Activated T-cell treated with anti-CD3 and anti-CD28 coated beads, Interleukin-2, amount 50 U/mL, for 24 hours (primary cell): ENCODE measurements at regions not wholly inside any gene's neighbourhood (a gene's known extent, or its start where the extent isn't known, plus 50 kb on each side); places are given as distances from the start of the nearest gene placed in this dataset.
"Not testable (repeated sequence)": the region's sequence is repeated elsewhere in the genome, so short reads cannot be mapped to it uniquely, and the experiment has no call there.

ENCODE experiments used
- DNase-seq: peaks from one replicate; pipeline ENCODE4 v3.0.0-alpha.2; 2020
- H3K27ac Mint-ChIP-seq: 2 replicates; pipeline ENCODE4 v1.8.0; 2020; ENCODE audit warnings: mild to moderate bottlenecking, mixed read lengths
- H3K27me3 Mint-ChIP-seq: 2 replicates; pipeline ENCODE4 v1.8.0; 2020; ENCODE audit warnings: mixed read lengths
- H3K36me3 Mint-ChIP-seq: 2 replicates; pipeline ENCODE4 v1.8.0; 2020; ENCODE audit warnings: low read depth, mixed read lengths
- H3K4me1 Mint-ChIP-seq: 2 replicates; pipeline ENCODE4 v1.8.0; 2020; ENCODE audit warnings: low read depth, mixed read lengths
- H3K4me3 Mint-ChIP-seq: 2 replicates; pipeline ENCODE4 v1.8.0; 2020; ENCODE audit warnings: mild to moderate bottlenecking, moderate library complexity, mixed read lengths
- H3K9me3 Mint-ChIP-seq: 2 replicates; pipeline ENCODE4 v1.8.0; 2020; ENCODE audit warnings: mixed read lengths

- H3K27me3 Mint-ChIP-seq, H3K4me1 Mint-ChIP-seq, H3K9me3 Mint-ChIP-seq: not testable (repeated sequence)
These were observed 99.2 kb downstream of the ZNF100 start for GRCh38 chr19:21668072-21668773.

GRCh38 chr19:21655540-21656126 is 111.7 kb downstream of the ZNF100 start:
- no peak overlapping the region for H3K27ac Mint-ChIP-seq
- H3K27me3 Mint-ChIP-seq, result no peaks in the 10 kb centered on the region
- no peaks in the 10 kb centered on the region for H3K4me1 Mint-ChIP-seq
- peaks cover 10% of the 10 kb centered on the region for H3K36me3 Mint-ChIP-seq
- H3K9me3 Mint-ChIP-seq, result peaks cover 30% of the 10 kb centered on the region
- DNase-seq, result no peak
- H3K4me3 Mint-ChIP-seq, result no peak overlapping the region

More at GRCh38 chr19:21668072-21668773, 99.2 kb downstream of the ZNF100 start:
- not testable (repeated sequence) for DNase-seq, H3K4me3 Mint-ChIP-seq, H3K27ac Mint-ChIP-seq, H3K36me3 Mint-ChIP-seq

GRCh38 chr19:21651478-21651877 is 115.9 kb downstream of the ZNF100 start:
- H3K27me3 Mint-ChIP-seq, DNase-seq, H3K4me1 Mint-ChIP-seq, H3K27ac Mint-ChIP-seq, H3K36me3 Mint-ChIP-seq, H3K4me3 Mint-ChIP-seq: not testable (repeated sequence)
- H3K9me3 Mint-ChIP-seq, result peaks cover 49% of the 10 kb centered on the region

- peaks cover 2% of the 10 kb centered on the region for H3K4me1 Mint-ChIP-seq
- peaks cover 20% of the 10 kb centered on the region for H3K9me3 Mint-ChIP-seq
- no peak overlapping the region for H3K27ac Mint-ChIP-seq
- H3K27me3 Mint-ChIP-seq, result no peaks in the 10 kb centered on the region
- no peak overlapping the region for H3K4me3 Mint-ChIP-seq
- no peaks in the 10 kb centered on the region for H3K36me3 Mint-ChIP-seq
- DNase-seq, result no peak
These were observed 128.6 kb downstream of the ZNF100 start for GRCh38 chr19:21638776-21639175.

GRCh38 chr19:21626924-21627697 is 121.7 kb downstream of the ZNF429 start:
- no peak for DNase-seq
- Mint-ChIP-seq H3K4me3 (no peak overlapping the region), H3K4me1 (peaks cover 1% of the 10 kb centered on the region), H3K27ac (no peak overlapping the region), H3K9me3 (no peaks in the 10 kb centered on the region), H3K36me3 (no peaks in the 10 kb centered on the region), H3K27me3 (no peaks in the 10 kb centered on the region)

- Mint-ChIP-seq H3K9me3 (no peaks in the 10 kb centered on the region), H3K27me3 (no peaks in the 10 kb centered on the region), H3K4me1 (peaks cover 1% of the 10 kb centered on the region), H3K27ac (no peak overlapping the region), H3K36me3 (no peaks in the 10 kb centered on the region), H3K4me3 (no peak overlapping the region)
- DNase-seq, result no peak
These were observed 120.7 kb downstream of the ZNF429 start for GRCh38 chr19:21626091-21626490.

GRCh38 chr19:21622920-21623319 is 117.5 kb downstream of the ZNF429 start:
- Mint-ChIP-seq H3K36me3 (no peaks in the 10 kb centered on the region), H3K27ac (no peak overlapping the region), H3K4me3 (no peak overlapping the region), H3K27me3 (no peaks in the 10 kb centered on the region), H3K9me3 (no peaks in the 10 kb centered on the region), H3K4me1 (peaks cover 1% of the 10 kb centered on the region)
- no peak for DNase-seq

- Mint-ChIP-seq H3K27ac (no peak overlapping the region), H3K9me3 (peaks cover 2% of the 10 kb centered on the region), H3K4me3 (no peak overlapping the region), H3K4me1 (no peaks in the 10 kb centered on the region), H3K36me3 (no peaks in the 10 kb centered on the region), H3K27me3 (no peaks in the 10 kb centered on the region)
- no peak for DNase-seq
These were observed 116.3 kb downstream of the ZNF429 start for GRCh38 chr19:21621671-21622070.

- H3K4me1 Mint-ChIP-seq, result no peaks in the 10 kb centered on the region
- no peak for DNase-seq
- H3K27me3 Mint-ChIP-seq, result no peaks in the 10 kb centered on the region
- peaks cover 2% of the 10 kb centered on the region for H3K9me3 Mint-ChIP-seq
- no peak overlapping the region for H3K27ac Mint-ChIP-seq
- H3K36me3 Mint-ChIP-seq, result no peaks in the 10 kb centered on the region
- H3K4me3 Mint-ChIP-seq, result no peak overlapping the region
These were observed 112.4 kb downstream of the ZNF429 start for GRCh38 chr19:21617740-21618339.

- H3K36me3 Mint-ChIP-seq, H3K4me3 Mint-ChIP-seq, H3K9me3 Mint-ChIP-seq, H3K4me1 Mint-ChIP-seq, H3K27ac Mint-ChIP-seq, DNase-seq, H3K27me3 Mint-ChIP-seq: not testable (repeated sequence)
These were observed 109.4 kb downstream of the ZNF429 start for GRCh38 chr19:21614776-21615175.

GRCh38 chr19:21613201-21613600 is 107.8 kb downstream of the ZNF429 start:
- not testable (repeated sequence) for DNase-seq, H3K4me1 Mint-ChIP-seq, H3K27me3 Mint-ChIP-seq, H3K9me3 Mint-ChIP-seq, H3K27ac Mint-ChIP-seq, H3K4me3 Mint-ChIP-seq, H3K36me3 Mint-ChIP-seq

- Mint-ChIP-seq H3K4me3 (no peak overlapping the region), H3K9me3 (no peaks in the 10 kb centered on the region), H3K4me1 (no peaks in the 10 kb centered on the region), H3K27ac (no peak overlapping the region), H3K27me3 (no peaks in the 10 kb centered on the region), H3K36me3 (no peaks in the 10 kb centered on the region)
- DNase-seq, result no peak
These were observed 107.0 kb downstream of the ZNF429 start for GRCh38 chr19:21612403-21612872.

GRCh38 chr19:21611659-21612402 is 106.4 kb downstream of the ZNF429 start:
- no peaks in the 10 kb centered on the region for H3K4me1 Mint-ChIP-seq
- no peaks in the 10 kb centered on the region for H3K27me3 Mint-ChIP-seq
- H3K4me3 Mint-ChIP-seq, result no peak overlapping the region
- DNase-seq, result no peak
- H3K36me3 Mint-ChIP-seq, result no peaks in the 10 kb centered on the region
- no peak overlapping the region for H3K27ac Mint-ChIP-seq
- no peaks in the 10 kb centered on the region for H3K9me3 Mint-ChIP-seq

GRCh38 chr19:21610787-21611186 is 105.4 kb downstream of the ZNF429 start:
- no peaks in the 10 kb centered on the region for H3K9me3 Mint-ChIP-seq
- no peak overlapping the region for H3K4me3 Mint-ChIP-seq
- no peak overlapping the region for H3K27ac Mint-ChIP-seq

More at GRCh38 chr19:21610787-21611186, 105.4 kb downstream of the ZNF429 start:
- no peak for DNase-seq
- H3K27me3 Mint-ChIP-seq, result no peaks in the 10 kb centered on the region
- H3K36me3 Mint-ChIP-seq, result no peaks in the 10 kb centered on the region
- no peaks in the 10 kb centered on the region for H3K4me1 Mint-ChIP-seq
